IMR-90 (cell line): ENCODE measurements at regions not wholly inside any gene's neighbourhood (a gene's known extent, or its start where the extent isn't known, plus 50 kb on each side); places are given as distances from the start of the nearest gene placed in this dataset.

Experiments
- ATAC-seq: fragments of 200-7000 bp; cut with Tn5 transposase; 2 replicates; pipeline ENCODE4 v1.9.1; 2020; ENCODE audit warnings: low read depth, mild to moderate bottlenecking, moderate library complexity
- BruUV-seq: library from RNA; stranded (reverse); fragments of 400-500 nt; replicated peaks from 2 replicates; lab custom pipeline; 2021; lab: Mats Ljungman, UMichigan
- CTCF ChIA-PET: fragments of 300-600 bp; formaldehyde crosslinking; extraction: SDS; loops from one replicate; lab custom pipeline; 2021; ENCODE audit warnings: antibody characterized with exemption; lab: Yijun Ruan, JAX
- POLR2A ChIA-PET: fragments of 300-600 bp; sonication (Branson Sonifier 250); formaldehyde crosslinking; loops from one replicate; lab custom pipeline; 2022; ENCODE audit warnings: antibody characterized with exemption; ENCODE audit not compliant: unreplicated experiment; lab: Charles Lee
- DNase-seq: peaks from one replicate; pipeline ENCODE4 v3.0.0; 2013
- H2AFZ ChIP-seq: replicated peaks from 2 replicates; pipeline ENCODE3; 2013; ENCODE audit warnings: low read length, mild to moderate bottlenecking; ENCODE audit not compliant: poor library complexity
- H2AK5ac ChIP-seq: 2 replicates; pipeline ENCODE4 v1.6.1; 2013; ENCODE audit warnings: low read depth, low read length, inconsistent platforms
- H2AK9ac ChIP-seq: replicated peaks from 2 replicates; pipeline ENCODE3; 2013; ENCODE audit warnings: mild to moderate bottlenecking, low read depth, low read length, moderate library complexity; ENCODE audit not compliant: poor library complexity
- H2BK120ac ChIP-seq: 2 replicates; pipeline ENCODE4 v1.6.1; 2013; ENCODE audit warnings: low read depth, low read length, inconsistent platforms
- H2BK15ac ChIP-seq: 3 replicates; pipeline ENCODE4 v1.6.1; 2013; ENCODE audit warnings: low read depth, low read length, inconsistent platforms
- H2BK20ac ChIP-seq: 2 replicates; pipeline ENCODE4 v1.6.1; 2013; ENCODE audit warnings: low read depth, mild to moderate bottlenecking, inconsistent platforms, low read length, moderate library complexity
- H2BK5ac ChIP-seq: 2 replicates; pipeline ENCODE4 v1.6.1; 2013; ENCODE audit warnings: mild to moderate bottlenecking, low read depth, low read length, inconsistent platforms; ENCODE audit not compliant: poor library complexity, severe bottlenecking
- H3K14ac ChIP-seq: replicated peaks from 2 replicates; pipeline ENCODE4 v1.6.1; 2013; ENCODE audit warnings: low read depth, low read length, inconsistent platforms
- H3K18ac ChIP-seq: 2 replicates; pipeline ENCODE4 v1.6.1; 2013; ENCODE audit warnings: low read depth, low read length, control low read depth
- H3K23ac ChIP-seq: 2 replicates; pipeline ENCODE4 v1.6.1; 2013; ENCODE audit warnings: low read depth, low read length, inconsistent platforms
- H3K27ac ChIP-seq: 2 replicates; pipeline ENCODE4 v1.5.1; 2013; ENCODE audit warnings: mild to moderate bottlenecking, control low read depth, low read length; ENCODE audit not compliant: insufficient read depth
- H3K27me3 ChIP-seq: 2 replicates; pipeline ENCODE4 v1.6.1; 2013; ENCODE audit warnings: low read length; ENCODE audit not compliant: control insufficient read depth, insufficient read depth
- H3K36me3 ChIP-seq: 2 replicates; pipeline ENCODE4 v1.6.1; 2013; ENCODE audit warnings: low read length, mixed read lengths; ENCODE audit not compliant: control insufficient read depth, insufficient read depth
- H3K4ac ChIP-seq: 2 replicates; pipeline ENCODE4 v1.6.1; 2013; ENCODE audit warnings: low read depth, low read length, inconsistent platforms
- H3K4me1 ChIP-seq: 2 replicates; pipeline ENCODE4 v1.6.1; 2013; ENCODE audit warnings: low read length, mixed read lengths; ENCODE audit not compliant: control insufficient read depth, insufficient read depth
- H3K4me2 ChIP-seq: 2 replicates; pipeline ENCODE4 v1.6.1; 2013; ENCODE audit warnings: low read depth, mild to moderate bottlenecking, control low read depth, low read length, moderate library complexity
- H3K4me3 ChIP-seq: 2 replicates; pipeline ENCODE4 v1.5.1; 2013; ENCODE audit warnings: low read depth, mild to moderate bottlenecking, control low read depth, low read length, moderate library complexity; ENCODE audit not compliant: insufficient read depth
- H3K56ac ChIP-seq: 2 replicates; pipeline ENCODE4 v1.6.1; 2013; ENCODE audit warnings: low read length, inconsistent platforms; ENCODE audit not compliant: insufficient read depth; ENCODE audit errors: extremely low read depth
- H3K79me1 ChIP-seq, 2 experiments: 2 replicates each; pipeline ENCODE4 v1.6.1; 2013; ENCODE audit warnings: low read length in 2 of 2, inconsistent platforms in 1 of 2, low read depth in 1 of 2
- H3K9ac ChIP-seq: 2 replicates; pipeline ENCODE4 v1.6.1; 2013; ENCODE audit warnings: low read depth, low read length, control low read depth
- H3K9me1 ChIP-seq: 2 replicates; pipeline ENCODE4 v1.6.1; 2013; ENCODE audit warnings: low read length, inconsistent platforms; ENCODE audit not compliant: insufficient read depth
- H3K9me3 ChIP-seq: 2 replicates; pipeline ENCODE4 v1.6.1; 2013; ENCODE audit warnings: low read length; ENCODE audit not compliant: control insufficient read depth, insufficient read depth
- H4K20me1 ChIP-seq: 2 replicates; pipeline ENCODE4 v1.6.1; 2013; ENCODE audit warnings: low read length, inconsistent platforms; ENCODE audit not compliant: insufficient read depth
- H4K5ac ChIP-seq: 2 replicates; pipeline ENCODE4 v1.6.1; 2013; ENCODE audit warnings: mild to moderate bottlenecking, low read depth, low read length, control low read depth
- H4K8ac ChIP-seq, 2 experiments: 2 replicates each; pipeline ENCODE4 v1.6.1; 2013; ENCODE audit warnings: low read depth in 2 of 2, low read length in 2 of 2, control low read depth in 1 of 2, inconsistent platforms in 1 of 2
- H4K91ac ChIP-seq: 2 replicates; pipeline ENCODE4 v1.6.1; 2013; ENCODE audit warnings: low read depth, low read length, inconsistent platforms; ENCODE audit not compliant: insufficient read depth
- BHLHE40 ChIP-seq: fragments of 150-350 bp; IDR thresholded peaks from 2 replicates; pipeline ENCODE4 v1.6.1; 2016; ENCODE audit warnings: mild to moderate bottlenecking, low read depth, low read length
- CEBPB ChIP-seq: IDR thresholded peaks from 2 replicates; pipeline ENCODE4 v1.6.1; 2012; ENCODE audit warnings: low read depth, low read length, improper control_type of control experiment
- CHD1 ChIP-seq: IDR thresholded peaks from 2 replicates; pipeline ENCODE4 v1.6.1; 2012; ENCODE audit warnings: low read depth, low read length, improper control_type of control experiment
- ELK1 ChIP-seq: fragments of 150-350 bp; IDR thresholded peaks from 2 replicates; pipeline ENCODE4 v1.6.1; 2016; ENCODE audit warnings: low read depth, mild to moderate bottlenecking, low read length, moderate library complexity, borderline replicate concordance
- FOS ChIP-seq: fragments of 150-350 bp; IDR thresholded peaks from 2 replicates; pipeline ENCODE4 v1.6.1; 2016; ENCODE audit warnings: low read depth, low read length
- MAFK ChIP-seq: IDR thresholded peaks from 2 replicates; pipeline ENCODE4 v1.6.1; 2012; ENCODE audit warnings: low read depth, low read length, improper control_type of control experiment
- MAZ ChIP-seq: IDR thresholded peaks from 2 replicates; pipeline ENCODE4 v1.6.1; 2012; ENCODE audit warnings: low read depth, mild to moderate bottlenecking, low read length, improper control_type of control experiment, moderate library complexity, borderline replicate concordance
- MXI1 ChIP-seq: IDR thresholded peaks from 2 replicates; pipeline ENCODE4 v1.6.1; 2012; ENCODE audit warnings: low read depth, mild to moderate bottlenecking, low read length, moderate library complexity, borderline replicate concordance
- NFE2L2 ChIP-seq: fragments of 150-350 bp; IDR thresholded peaks from 2 replicates; pipeline ENCODE4 v1.6.1; 2016; ENCODE audit warnings: low read depth, mild to moderate bottlenecking, low read length
- POLR2A ChIP-seq: IDR thresholded peaks from 2 replicates; pipeline ENCODE4 v1.6.1; 2012; ENCODE audit warnings: mild to moderate bottlenecking, low read depth, low read length
- RAD21 ChIP-seq: IDR thresholded peaks from 2 replicates; pipeline ENCODE4 v1.6.1; 2012; ENCODE audit warnings: low read length, improper control_type of control experiment
- RCOR1 ChIP-seq: IDR thresholded peaks from 2 replicates; pipeline ENCODE4 v1.6.1; 2012; ENCODE audit warnings: mild to moderate bottlenecking, low read length, improper control_type of control experiment; ENCODE audit not compliant: insufficient replicate concordance
- RFX5 ChIP-seq: IDR thresholded peaks from 2 replicates; pipeline ENCODE4 v1.8.0; 2012; ENCODE audit warnings: low read depth, mild to moderate bottlenecking, low read length, moderate library complexity
- SMC3 ChIP-seq: fragments of 150-350 bp; IDR thresholded peaks from 2 replicates; pipeline ENCODE4 v1.6.1; 2016; ENCODE audit warnings: low read depth, mild to moderate bottlenecking, antibody characterized with exemption, low read length, moderate library complexity
- WGBS, 2 experiments: methylation state at CpG; one replicate each; pipeline versions ENCODE4 v1.1.5 to v1.1.7; 2013; ENCODE audit warnings: missing lambda C conversion rate in 2 of 2; ENCODE audit not compliant: insufficient read length in 1 of 2; ENCODE audit errors: extremely low coverage in 2 of 2; 5-methylcytosine and 5-hydroxymethylcytosine counted together
- dilution Hi-C: fragments of 300-500 bp; cut with HindIII; formaldehyde crosslinking; loops from one replicate; pipeline ENCODE4 v1.14.3; 2018; ENCODE audit warnings: low sequenced_read_pairs; ENCODE audit not compliant: unreplicated experiment
- in situ Hi-C: fragments of 300-500 bp; cut with MboI; formaldehyde crosslinking; loops from 3 replicates; pipeline ENCODE4 v1.14.3; 2019; ENCODE audit warnings: low sequenced_read_pairs, inconsistent platforms, mixed read lengths
- intact Hi-C: fragments of 100-400 bp; cut with micrococcal nuclease; formaldehyde crosslinking; loops from 2 replicates; pipeline ENCODE4 v1.10.0; 2022
- TF ChIP-seq, protein P1 (sequence below): fragments of 150-350 bp; IDR thresholded peaks from 2 replicates; pipeline ENCODE4 v1.6.1; 2017; ENCODE audit warnings: mild to moderate bottlenecking, antibody characterized with exemption, low read length, low read depth
- TF ChIP-seq, protein P2 (sequence below): conservative IDR thresholded peaks from 2 replicates; pipeline ENCODE4 v1.5.1; 2012; ENCODE audit warnings: mild to moderate bottlenecking, low read depth, low read length, improper control_type of control experiment

- no CpG with 5 or more reads among the region's 2 CpGs for WGBS, 2 experiments
- CTCF ChIA-PET = no interaction called here
- TF ChIP-seq POLR2A = no peak
- TF ChIP-seq RCOR1 = no peak
- no peak for TF ChIP-seq NFE2L2
- no peak for TF ChIP-seq MAZ
- TF ChIP-seq, protein P1, sequence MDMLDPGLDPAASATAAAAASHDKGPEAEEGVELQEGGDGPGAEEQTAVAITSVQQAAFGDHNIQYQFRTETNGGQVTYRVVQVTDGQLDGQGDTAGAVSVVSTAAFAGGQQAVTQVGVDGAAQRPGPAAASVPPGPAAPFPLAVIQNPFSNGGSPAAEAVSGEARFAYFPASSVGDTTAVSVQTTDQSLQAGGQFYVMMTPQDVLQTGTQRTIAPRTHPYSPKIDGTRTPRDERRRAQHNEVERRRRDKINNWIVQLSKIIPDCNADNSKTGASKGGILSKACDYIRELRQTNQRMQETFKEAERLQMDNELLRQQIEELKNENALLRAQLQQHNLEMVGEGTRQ = no peak
- TF ChIP-seq MAFK = no peak
- no peak for TF ChIP-seq BHLHE40
- TF ChIP-seq ELK1 = no peak
- TF ChIP-seq, protein P2, sequence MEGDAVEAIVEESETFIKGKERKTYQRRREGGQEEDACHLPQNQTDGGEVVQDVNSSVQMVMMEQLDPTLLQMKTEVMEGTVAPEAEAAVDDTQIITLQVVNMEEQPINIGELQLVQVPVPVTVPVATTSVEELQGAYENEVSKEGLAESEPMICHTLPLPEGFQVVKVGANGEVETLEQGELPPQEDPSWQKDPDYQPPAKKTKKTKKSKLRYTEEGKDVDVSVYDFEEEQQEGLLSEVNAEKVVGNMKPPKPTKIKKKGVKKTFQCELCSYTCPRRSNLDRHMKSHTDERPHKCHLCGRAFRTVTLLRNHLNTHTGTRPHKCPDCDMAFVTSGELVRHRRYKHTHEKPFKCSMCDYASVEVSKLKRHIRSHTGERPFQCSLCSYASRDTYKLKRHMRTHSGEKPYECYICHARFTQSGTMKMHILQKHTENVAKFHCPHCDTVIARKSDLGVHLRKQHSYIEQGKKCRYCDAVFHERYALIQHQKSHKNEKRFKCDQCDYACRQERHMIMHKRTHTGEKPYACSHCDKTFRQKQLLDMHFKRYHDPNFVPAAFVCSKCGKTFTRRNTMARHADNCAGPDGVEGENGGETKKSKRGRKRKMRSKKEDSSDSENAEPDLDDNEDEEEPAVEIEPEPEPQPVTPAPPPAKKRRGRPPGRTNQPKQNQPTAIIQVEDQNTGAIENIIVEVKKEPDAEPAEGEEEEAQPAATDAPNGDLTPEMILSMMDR = no peak
- no peak for TF ChIP-seq FOS
- no peak for TF ChIP-seq RFX5
- TF ChIP-seq MXI1 = no peak
- no peak for TF ChIP-seq CHD1
- no peak for TF ChIP-seq CEBPB
- TF ChIP-seq RAD21 = no peak
- no peak for TF ChIP-seq SMC3
- Histone ChIP-seq H4K91ac (no peak overlapping the region), H3K4me1 (no peaks in the 10 kb centered on the region), H3K36me3 (no peaks in the 10 kb centered on the region), H3K9me1 (no peaks in the 10 kb centered on the region), H2AK9ac (no peak overlapping the region), H4K20me1 (no peaks in the 10 kb centered on the region), H4K5ac (no peak overlapping the region), H3K23ac (no peak overlapping the region), H3K27ac (no peak overlapping the region), H3K4me2 (no peak overlapping the region), H2BK20ac (no peak overlapping the region), H3K9me3 (peaks cover 4% of the 10 kb centered on the region), H2AK5ac (no peak overlapping the region), H2AFZ (no peak overlapping the region), H4K8ac (no peak overlapping the region), H3K27me3 (no peaks in the 10 kb centered on the region), H3K9ac (no peak overlapping the region), H3K14ac (no peak overlapping the region), H2BK15ac (no peak overlapping the region), H3K4me3 (no peak overlapping the region), H2BK120ac (no peak overlapping the region), H2BK5ac (no peak overlapping the region), H3K79me1 (no peaks in the 10 kb centered on the region), H3K18ac (no peak overlapping the region), H3K56ac (no peak overlapping the region), H3K4ac (no peak overlapping the region)
- BruUV-seq = no TSS peak
- intact Hi-C loops (no loop called here), in situ Hi-C loops (no loop called here), dilution Hi-C loops (no loop called here)
- no peak for DNase-seq
- no peak for ATAC-seq
- POLR2A ChIA-PET = no interaction called here
Measured at GRCh38 chr2:192536922-192537624, 342.3 kb upstream of the TMEFF2 start.
